HG03196 (cell line): ENCODE measurements at regions not wholly inside any gene's neighbourhood (a gene's known extent, or its start where the extent isn't known, plus 50 kb on each side); places are given as distances from the start of the nearest gene placed in this dataset.

Source experiments
- ATAC-seq: cut with Tn5 transposase; IDR thresholded peaks from one replicate; pipeline ENCODE4 v1.9.1; 2021; ENCODE audit not compliant: unreplicated experiment

- ATAC-seq = no peak
These were observed 131.6 kb upstream of the BMP4 start for GRCh38 chr14:54088271-54088670.

GRCh38 chr14:54090274-54090673 is 133.6 kb upstream of the BMP4 start:
- no peak for ATAC-seq

GRCh38 chr14:54094765-54095164 is 138.1 kb upstream of the BMP4 start:
- no peak for ATAC-seq

GRCh38 chr14:54098536-54098935 is 141.9 kb upstream of the BMP4 start:
- ATAC-seq = no peak

- no peak for ATAC-seq
These were observed 145.4 kb upstream of the BMP4 start for GRCh38 chr14:54102051-54102456.

- no peak for ATAC-seq
These were observed 145.9 kb upstream of the BMP4 start for GRCh38 chr14:54102530-54102929.

- ATAC-seq = no peak
These were observed 148.0 kb upstream of the BMP4 start for GRCh38 chr14:54104601-54105145.

- ATAC-seq = no peak
These were observed 148.8 kb upstream of the BMP4 start for GRCh38 chr14:54105406-54105805.

- ATAC-seq = no peak
These were observed 149.3 kb upstream of the BMP4 start for GRCh38 chr14:54105898-54106297.

- no peak for ATAC-seq
These were observed 150.2 kb upstream of the BMP4 start for GRCh38 chr14:54106661-54107377.

GRCh38 chr14:54108481-54109471 is 152.2 kb upstream of the BMP4 start:
- ATAC-seq = no peak

GRCh38 chr14:54109521-54110120 is 153.0 kb upstream of the BMP4 start:
- ATAC-seq = no peak

- ATAC-seq = no peak
These were observed 158.3 kb upstream of the BMP4 start for GRCh38 chr14:54114941-54115340.

- ATAC-seq = no peak
These were observed 159.7 kb upstream of the BMP4 start for GRCh38 chr14:54116198-54116885.

GRCh38 chr14:54116972-54117371 is 160.3 kb upstream of the BMP4 start:
- ATAC-seq = no peak

- no peak for ATAC-seq
These were observed 160.8 kb upstream of the BMP4 start for GRCh38 chr14:54117396-54117795.

GRCh38 chr14:54117924-54118323 is 161.3 kb upstream of the BMP4 start:
- ATAC-seq = no peak

- no peak for ATAC-seq
These were observed 163.6 kb upstream of the BMP4 start for GRCh38 chr14:54120260-54120659.

- no peak for ATAC-seq
These were observed 164.9 kb upstream of the BMP4 start for GRCh38 chr14:54121466-54122027.

- ATAC-seq = no peak
These were observed 167.2 kb upstream of the BMP4 start for GRCh38 chr14:54123841-54124240.
